ENCODE measurements at regions not wholly inside any gene's neighbourhood (a gene's known extent, or its start where the extent isn't known, plus 50 kb on each side); places are given as distances from the start of the nearest gene placed in this dataset.

GRCh38 chr13:80906860-80907259 lies 565.9 kb upstream of the SPRY2 start:
- no peak overlapping the region for H2BK120ac ChIP-seq (ENCODE audit: low read depth, low read length)

More at GRCh38 chr13:80906860-80907259, 565.9 kb upstream of the SPRY2 start:
- Histone ChIP-seq H4K20me1 (ENCODE audit: insufficient read depth, low read length) (no peaks in the 10 kb centered on the region), H3K14ac (replicated peaks; ENCODE audit: low read depth, low read length) (no peak overlapping the region), H3K79me1 (ENCODE audit: low read depth in 1 of 2, low read length in 2 of 2) (no peaks in the 10 kb centered on the region), H2BK15ac (ENCODE audit: low read depth, low read length) (no peak overlapping the region), H3K27me3 (ENCODE audit: control insufficient read depth, insufficient read depth, low read length) (no peaks in the 10 kb centered on the region), H2BK20ac (ENCODE audit: low read depth, low read length) (no peak overlapping the region), H4K8ac (ENCODE audit: low read depth in 2 of 2, low read length in 2 of 2) (no peak overlapping the region), H2AK9ac (replicated peaks; ENCODE audit: low read depth, low read length, poor library complexity) (no peak overlapping the region), H4K5ac (ENCODE audit: low read depth, low read length) (no peak overlapping the region), H3K4ac (ENCODE audit: low read depth, low read length) (no peak overlapping the region), H3K18ac (ENCODE audit: low read depth, low read length) (no peak overlapping the region), H3K4me2 (ENCODE audit: low read depth, low read length) (no peak overlapping the region), H3K23ac (ENCODE audit: low read depth, low read length) (no peak overlapping the region), H3K36me3 (ENCODE audit: control insufficient read depth, insufficient read depth, low read length) (no peaks in the 10 kb centered on the region), H3K27ac (ENCODE audit: insufficient read depth, low read length) (no peak overlapping the region), H4K91ac (ENCODE audit: insufficient read depth, low read depth, low read length) (no peak overlapping the region), H3K9ac (ENCODE audit: low read depth, low read length) (no peak overlapping the region), H3K4me3 (ENCODE audit: insufficient read depth, low read depth, low read length) (no peak overlapping the region), H2AFZ (replicated peaks; ENCODE audit: low read length, poor library complexity) (no peak overlapping the region), H3K56ac (ENCODE audit: extremely low read depth, insufficient read depth, low read length) (no peak overlapping the region), H2AK5ac (ENCODE audit: low read depth, low read length) (no peak overlapping the region), H3K9me1 (ENCODE audit: insufficient read depth, low read length) (no peaks in the 10 kb centered on the region), H2BK5ac (ENCODE audit: low read depth, low read length, poor library complexity, severe bottlenecking) (no peak overlapping the region), H3K9me3 (ENCODE audit: control insufficient read depth, insufficient read depth, low read length) (peaks cover 5% of the 10 kb centered on the region; the same call in 1 of the 2 replicates), H3K4me1 (ENCODE audit: control insufficient read depth, insufficient read depth, low read length) (no peaks in the 10 kb centered on the region)
- dilution Hi-C loops (cut with HindIII; ENCODE audit: low sequenced_read_pairs, unreplicated experiment), result no loop called here
- BruUV-seq (replicated peaks), result no TSS peak
- no CpG with 5 or more reads among the region's 2 CpGs for WGBS, 2 experiments (ENCODE audit: extremely low coverage in 2 of 2, insufficient read length in 1 of 2)
- intact Hi-C loops (cut with micrococcal nuclease), result no loop called here
- TF ChIP-seq CTCF (conservative IDR thresholded peaks at IDR 0.05; ENCODE audit: low read depth, low read length) (no peak), RAD21 (IDR thresholded peaks at IDR 0.05; ENCODE audit: low read length) (no peak), POLR2A (IDR thresholded peaks at IDR 0.05; ENCODE audit: low read depth, low read length) (no peak), RFX5 (IDR thresholded peaks at IDR 0.05; ENCODE audit: low read depth, low read length) (no peak), SMC3 (IDR thresholded peaks at IDR 0.05; ENCODE audit: low read depth, low read length) (no peak), CHD1 (IDR thresholded peaks at IDR 0.05; ENCODE audit: low read depth, low read length) (no peak), BHLHE40 (IDR thresholded peaks at IDR 0.05; ENCODE audit: low read depth, low read length) (no peak), MAFK (IDR thresholded peaks at IDR 0.05; ENCODE audit: low read depth, low read length) (no peak), USF2 (IDR thresholded peaks at IDR 0.05; ENCODE audit: low read depth, low read length) (no peak), MXI1 (IDR thresholded peaks at IDR 0.05; ENCODE audit: borderline replicate concordance, low read depth, low read length) (no peak), NFE2L2 (IDR thresholded peaks at IDR 0.05; ENCODE audit: low read depth, low read length) (no peak), FOS (IDR thresholded peaks at IDR 0.05; ENCODE audit: low read depth, low read length) (no peak), RCOR1 (IDR thresholded peaks at IDR 0.05; ENCODE audit: insufficient replicate concordance, low read length) (no peak), ELK1 (IDR thresholded peaks at IDR 0.05; ENCODE audit: borderline replicate concordance, low read depth, low read length) (no peak), MAZ (IDR thresholded peaks at IDR 0.05; ENCODE audit: borderline replicate concordance, low read depth, low read length) (no peak), CEBPB (IDR thresholded peaks at IDR 0.05; ENCODE audit: low read depth, low read length) (no peak)
- DNase-seq, result no peak
- ATAC-seq (ENCODE audit: low read depth), result no peak
- POLR2A ChIA-PET (ENCODE audit: unreplicated experiment), result no interaction called here
- CTCF ChIA-PET, result interaction anchor here (0.6 kb wide), 1 partner anchor 158 kb away, joined by 3 read pairs; no protein-coding TSS in a partner anchor
- in situ Hi-C loops (cut with MboI; ENCODE audit: low sequenced_read_pairs), result no loop called here

All from IMR-90 (cell line).